H1 (cell line): ENCODE measurements at regions not wholly inside any gene's neighbourhood (a gene's known extent, or its start where the extent isn't known, plus 50 kb on each side); places are given as distances from the start of the nearest gene placed in this dataset.

ENCODE experiments used
- BACH1 ChIP-seq: IDR thresholded peaks from 2 replicates; pipeline ENCODE4 v1.6.1; 2012; ENCODE audit warnings: low read length, improper control_type of control experiment
- CBX8 ChIP-seq: fragments of 300-800, 300-1000 bp; sonication (generic); IDR thresholded peaks from 2 replicates; pipeline ENCODE4 v1.7.1; 2016; ENCODE audit warnings: low read depth, low read length, borderline replicate concordance
- CHD2 ChIP-seq: IDR thresholded peaks from 2 replicates; pipeline ENCODE4 v1.6.1; 2012; ENCODE audit warnings: low read length, improper control_type of control experiment
- CTCF ChIP-seq, 3 experiments: IDR thresholded peaks; 1 replicate in 2 of 3; 2 replicates in 1 of 3; pipeline versions ENCODE4 v1.5.1 to v1.6.1; 2011; ENCODE audit warnings: low read length in 3 of 3, mild to moderate bottlenecking in 3 of 3, inconsistent platforms in 2 of 3, low read depth in 1 of 3, moderate library complexity in 1 of 3; ENCODE audit not compliant: insufficient read depth in 1 of 3; ENCODE audit errors: control extremely low read depth in 1 of 3
- FOSL1 ChIP-seq: IDR thresholded peaks from 2 replicates; pipeline ENCODE4 v1.6.1; 2011; ENCODE audit warnings: mild to moderate bottlenecking, low read depth, low read length, moderate library complexity; ENCODE audit not compliant: insufficient read depth
- HDAC6 ChIP-seq: IDR thresholded peaks from one replicate; pipeline ENCODE4 v1.7.1; 2012; ENCODE audit warnings: low read depth, mild to moderate bottlenecking, inconsistent platforms, low read length, moderate library complexity
- MAFK ChIP-seq: IDR thresholded peaks from 2 replicates; pipeline ENCODE4 v1.6.1; 2012; ENCODE audit warnings: low read depth, mild to moderate bottlenecking, improper control_type of control experiment, low read length
- POLR2A ChIP-seq, 2 experiments: IDR thresholded peaks; 1 replicate in 1 of 2; 2 replicates in 1 of 2; pipeline ENCODE4 v1.6.1; 2011; ENCODE audit warnings: low read depth in 2 of 2, low read length in 2 of 2, mild to moderate bottlenecking in 2 of 2; ENCODE audit errors: control extremely low read depth in 1 of 2
- POLR2AphosphoS5 ChIP-seq: IDR thresholded peaks from 2 replicates; pipeline ENCODE4 v1.6.1; 2011; ENCODE audit warnings: low read depth, low read length

GRCh38 chr4:84298023-84298718 lies 200.9 kb downstream of the NKX6-1 start:
- TF ChIP-seq CTCF (IDR thresholded peaks at IDR 0.05; ENCODE audit: control extremely low read depth in 1 of 3, insufficient read depth in 1 of 3, low read depth in 1 of 3, low read length in 3 of 3), result no peak
- TF ChIP-seq POLR2AphosphoS5, result no peak
- no peak for TF ChIP-seq CBX8
- TF ChIP-seq BACH1, result no peak
- TF ChIP-seq HDAC6, result no peak
- TF ChIP-seq MAFK, result no peak
- TF ChIP-seq POLR2A (IDR thresholded peaks at IDR 0.05; ENCODE audit: control extremely low read depth in 1 of 2, low read depth in 2 of 2, low read length in 2 of 2), result no peak
- TF ChIP-seq FOSL1, result no peak
- no peak for TF ChIP-seq CHD2
